ENCODE measurements at regions not wholly inside any gene's neighbourhood (a gene's known extent, or its start where the extent isn't known, plus 50 kb on each side); places are given as distances from the start of the nearest gene placed in this dataset.

- no peak for DNase-seq (ENCODE audit: low spot score)
These were observed 222.3 kb downstream of the SNX10 start for GRCh38 chr7:26513948-26514347.

DNA sequence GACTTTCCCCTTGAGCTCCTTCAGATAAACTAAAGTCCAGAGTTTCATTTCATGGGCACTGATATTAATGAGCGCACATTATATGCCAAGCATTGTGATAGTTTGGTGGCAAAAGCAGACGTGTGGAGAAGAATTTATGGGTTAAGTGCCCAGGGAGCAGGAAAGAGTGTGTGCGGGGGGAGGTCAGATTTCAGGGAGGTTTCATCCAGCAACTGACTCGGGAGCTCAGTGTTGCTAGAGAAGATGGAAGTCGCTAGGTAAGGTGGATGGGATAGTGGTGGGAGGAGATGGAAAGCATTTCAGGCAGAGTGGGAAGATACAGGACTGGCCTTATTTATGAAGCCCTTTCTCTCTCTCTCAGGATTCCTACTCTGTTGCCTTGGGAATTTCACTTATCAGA lies 223.0 kb downstream of the SNX10 start:
- DNase-seq (ENCODE audit: low spot score), result no peak

DNA sequence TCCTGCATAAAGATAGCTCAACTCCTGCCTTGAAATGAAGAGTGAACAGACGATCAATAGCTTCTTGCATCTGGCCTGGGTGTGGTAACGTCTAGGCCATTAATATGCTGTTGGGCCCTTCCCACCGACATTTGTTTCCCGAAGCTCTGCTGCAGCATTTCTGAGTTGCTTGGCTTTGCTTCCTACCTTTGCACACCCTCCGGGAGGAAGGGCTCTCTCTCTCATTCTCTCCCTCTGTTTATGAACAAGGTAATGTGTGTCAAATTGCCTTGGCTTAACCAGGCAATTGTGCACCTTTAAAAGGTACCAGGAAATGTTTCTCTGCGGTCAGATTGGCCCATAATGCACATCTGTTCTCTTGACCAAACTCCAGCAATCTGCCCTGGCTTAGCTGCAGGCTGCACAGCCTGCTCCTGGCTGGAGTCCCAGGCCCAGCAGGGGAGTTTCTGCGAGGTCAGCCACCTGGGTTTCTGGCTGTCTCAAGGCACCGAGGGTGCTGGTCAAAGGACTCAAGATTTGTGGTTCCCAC lies 223.7 kb downstream of the SNX10 start:
- DNase-seq (ENCODE audit: low spot score), result peak; percentile 92

DNA sequence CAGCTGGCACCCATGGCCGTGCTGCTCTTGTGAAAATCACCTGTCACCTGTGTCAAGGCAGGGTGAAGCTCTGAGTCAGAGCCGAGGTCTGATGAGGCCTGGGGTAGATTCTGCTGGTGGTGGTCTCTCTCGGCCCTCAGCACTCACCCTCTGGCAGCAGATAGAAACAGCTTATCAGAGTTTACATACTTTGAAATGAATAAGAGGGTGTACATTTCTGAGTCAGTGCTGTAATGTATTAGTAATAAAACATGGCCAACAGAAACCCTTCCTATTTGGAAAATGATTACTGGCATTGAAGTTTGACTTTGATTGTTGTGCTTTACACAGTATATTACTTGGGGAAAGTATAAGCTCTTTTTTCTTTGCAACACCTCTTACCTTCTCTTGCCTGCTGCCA lies 228.8 kb downstream of the SNX10 start:
- no peak for DNase-seq (ENCODE audit: low spot score)

DNA sequence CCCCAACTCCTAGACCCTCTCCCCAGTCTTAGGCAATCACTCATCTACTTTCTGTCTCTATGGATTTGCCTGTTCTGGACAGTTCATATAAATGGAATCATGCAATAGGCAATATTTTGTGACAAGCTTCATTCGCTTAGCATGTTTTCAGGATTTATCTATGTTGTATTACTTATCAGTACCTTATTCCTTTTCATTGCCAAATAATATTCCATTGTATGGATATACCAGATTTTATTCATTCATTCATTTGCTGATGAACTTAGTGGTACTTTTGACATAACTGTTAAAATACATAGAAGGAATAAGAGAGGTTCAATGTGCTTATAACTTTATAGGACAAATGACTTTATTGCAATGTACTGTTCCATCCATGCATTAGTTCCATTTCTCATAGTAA lies 231.0 kb downstream of the SNX10 start:
- no peak for DNase-seq (ENCODE audit: low spot score)

- DNase-seq (ENCODE audit: low spot score), result no peak
These were observed 234.0 kb downstream of the SNX10 start for GRCh38 chr7:26525398-26526264.

GRCh38 chr7:26526265-26526587 lies 234.6 kb downstream of the SNX10 start:
- no peak for DNase-seq (ENCODE audit: low spot score)

DNA sequence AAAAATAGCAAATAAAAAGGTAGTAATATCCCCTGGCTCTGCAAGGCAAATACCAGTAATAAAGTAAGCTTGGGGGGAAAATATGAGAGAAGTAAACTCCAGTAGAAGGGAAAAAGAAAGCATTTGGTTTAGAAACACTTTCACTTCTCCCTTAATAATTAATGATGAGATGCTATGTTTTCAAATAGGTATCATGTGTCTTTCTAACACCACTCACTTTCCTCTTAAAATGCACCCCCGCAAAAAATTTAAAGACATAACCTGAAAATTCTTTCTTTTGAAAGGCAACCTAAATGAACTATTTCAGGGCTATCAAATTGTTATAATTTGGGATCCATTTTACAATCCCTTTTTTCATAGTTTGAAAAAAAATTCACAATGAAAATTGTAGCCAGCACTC lies 240.3 kb downstream of the SNX10 start:
- no peak for DNase-seq (ENCODE audit: low spot score)

- no peak for DNase-seq (ENCODE audit: low spot score)
These were observed 240.8 kb downstream of the SNX10 start for GRCh38 chr7:26532471-26532870.

DNA sequence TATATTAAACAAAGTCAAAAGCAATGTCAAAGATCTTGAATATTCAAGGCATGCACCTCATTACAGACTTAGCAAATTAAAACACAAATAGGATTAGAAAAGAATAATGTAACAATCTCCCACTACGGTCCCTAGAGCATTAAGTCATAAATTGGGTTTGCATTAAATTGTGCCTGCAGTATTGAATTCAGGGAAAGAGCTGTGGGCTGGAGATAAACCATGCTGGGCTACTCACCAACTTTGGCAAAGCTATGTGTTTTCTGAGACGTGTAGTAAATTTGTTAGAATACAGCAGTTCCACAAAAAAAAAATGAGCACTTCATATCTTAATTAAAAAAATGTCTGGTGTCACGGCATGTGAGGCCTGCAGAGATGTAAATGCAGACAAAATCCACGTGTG lies 241.6 kb downstream of the SNX10 start:
- DNase-seq (ENCODE audit: low spot score), result no peak

DNA sequence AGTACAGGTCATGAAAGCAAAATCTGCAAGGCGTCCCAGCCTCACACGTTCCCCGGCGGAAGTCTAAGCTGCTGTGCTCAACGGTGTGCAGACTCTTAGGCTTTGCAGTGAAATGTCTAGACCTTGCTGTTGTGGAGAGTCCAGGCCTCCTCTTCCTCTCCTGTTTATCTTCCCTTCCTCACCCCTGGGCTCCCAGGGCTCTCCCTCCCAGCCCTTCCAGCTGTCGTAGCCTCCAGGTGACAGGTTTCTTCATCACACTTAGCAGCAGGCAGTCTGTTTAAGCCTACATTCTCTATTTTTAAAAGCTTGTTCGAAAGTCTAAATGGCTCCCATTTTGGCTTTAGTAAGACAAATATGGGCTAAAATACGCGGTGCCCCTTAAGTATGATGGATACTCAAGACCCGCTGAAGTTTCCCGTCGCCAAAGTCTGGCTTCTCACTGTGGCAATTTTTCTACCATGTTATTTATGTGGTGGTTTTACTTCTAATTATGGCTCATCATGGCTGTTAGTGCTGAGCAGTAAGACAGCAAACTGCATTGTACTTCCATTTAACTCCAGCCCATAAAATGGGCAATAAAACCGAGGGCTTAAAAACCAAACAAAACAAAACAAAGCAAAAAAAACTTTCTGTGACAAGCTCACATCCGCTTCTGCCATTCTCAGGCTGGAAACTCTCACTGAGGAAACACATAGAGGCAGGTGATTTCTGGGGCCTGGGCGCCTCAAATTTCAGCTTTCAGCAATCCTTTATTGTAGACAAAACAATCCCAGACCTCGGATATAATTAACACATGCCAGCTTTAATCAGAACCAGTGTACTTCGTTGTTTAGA lies 243.2 kb downstream of the SNX10 start:
- peak; percentile 90 for DNase-seq (ENCODE audit: low spot score)

- DNase-seq (ENCODE audit: low spot score), result no peak
These were observed 243.9 kb downstream of the SNX10 start for GRCh38 chr7:26535483-26536007.

- DNase-seq (ENCODE audit: low spot score), result no peak
These were observed 246.6 kb downstream of the SNX10 start for GRCh38 chr7:26538216-26538615.

DNA sequence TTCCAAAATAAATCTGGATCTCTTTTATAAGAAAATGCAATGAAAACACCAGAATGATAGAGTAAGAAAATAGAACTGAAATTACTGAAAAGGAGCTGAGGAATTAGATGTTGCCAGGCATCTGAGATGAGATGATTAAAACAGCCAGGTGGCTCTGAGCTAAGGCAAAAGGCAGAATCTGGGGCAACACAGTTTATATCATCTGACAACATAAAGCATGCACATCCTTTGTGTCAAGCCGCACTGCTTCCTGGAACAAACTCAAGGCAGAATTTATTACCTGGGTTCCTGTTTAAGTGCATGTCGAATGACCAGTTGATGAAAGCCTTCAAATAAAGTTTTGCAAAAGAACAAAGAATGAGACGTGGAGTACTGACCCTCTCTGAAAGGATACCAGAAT lies 247.0 kb downstream of the SNX10 start:
- no peak for DNase-seq (ENCODE audit: low spot score)

GRCh38 chr7:26543340-26543739 lies 251.7 kb downstream of the SNX10 start:
- DNase-seq (ENCODE audit: low spot score), result no peak

GRCh38 chr7:26543951-26544350 lies 252.3 kb downstream of the SNX10 start:
- DNase-seq (ENCODE audit: low spot score), result no peak

- DNase-seq (ENCODE audit: low spot score), result no peak
These were observed 254.9 kb downstream of the SNX10 start for GRCh38 chr7:26546508-26547053.

DNA sequence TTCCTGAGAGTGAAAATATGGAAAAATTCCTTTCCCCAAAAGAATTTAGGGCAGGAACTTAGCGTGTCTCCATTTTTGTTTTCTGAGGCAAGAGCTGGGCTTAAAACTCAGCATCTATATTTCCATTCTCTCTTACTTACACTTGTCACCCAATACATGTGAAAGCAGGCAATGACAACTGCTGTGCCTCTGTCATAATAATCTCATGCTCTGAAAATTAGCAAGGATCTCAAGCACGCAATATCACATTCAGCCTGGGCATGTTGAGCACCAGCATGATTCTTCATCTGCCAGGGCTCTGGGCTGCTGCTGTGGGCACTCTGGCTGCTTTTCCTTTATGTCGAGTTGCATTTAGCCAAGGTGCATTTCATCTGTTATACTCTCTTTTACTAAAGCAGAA lies 255.5 kb downstream of the SNX10 start:
- DNase-seq (ENCODE audit: low spot score), result no peak

DNA sequence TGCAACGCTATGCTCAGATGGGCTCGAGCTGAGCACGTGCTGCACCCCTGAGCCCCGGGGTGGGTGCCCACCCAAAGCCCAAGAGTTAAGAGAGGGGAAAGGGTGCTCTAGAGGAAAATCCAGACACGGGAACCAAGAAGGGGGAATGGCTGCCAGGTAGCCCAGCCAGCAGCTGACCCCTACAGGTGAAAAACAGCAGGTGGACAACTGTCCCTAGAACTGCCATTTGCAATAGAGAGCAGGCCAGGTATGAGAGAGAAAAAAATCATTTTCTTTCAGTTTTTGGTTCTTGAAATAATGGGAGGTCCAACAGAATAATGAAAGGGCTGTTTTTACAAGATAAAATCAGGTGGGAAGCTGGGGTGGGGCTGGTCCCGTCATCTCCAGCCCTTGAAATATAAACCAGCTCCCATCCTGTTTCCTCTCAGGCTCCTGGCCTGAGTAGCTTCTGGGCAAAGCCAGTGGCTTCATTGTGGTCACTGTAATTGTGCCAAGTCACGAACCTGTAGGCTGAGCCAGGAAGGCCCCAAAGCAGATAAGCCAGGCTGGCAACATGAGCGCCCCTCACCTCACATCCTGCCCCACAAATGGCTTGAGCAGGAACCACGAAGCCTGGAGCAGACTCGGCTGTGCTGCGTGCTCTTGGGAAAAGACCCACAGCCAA lies 257.8 kb downstream of the SNX10 start:
- peak; percentile 100 for DNase-seq (ENCODE audit: low spot score)

GRCh38 chr7:26550492-26550891 lies 258.8 kb downstream of the SNX10 start:
- no peak for DNase-seq (ENCODE audit: low spot score)

DNA sequence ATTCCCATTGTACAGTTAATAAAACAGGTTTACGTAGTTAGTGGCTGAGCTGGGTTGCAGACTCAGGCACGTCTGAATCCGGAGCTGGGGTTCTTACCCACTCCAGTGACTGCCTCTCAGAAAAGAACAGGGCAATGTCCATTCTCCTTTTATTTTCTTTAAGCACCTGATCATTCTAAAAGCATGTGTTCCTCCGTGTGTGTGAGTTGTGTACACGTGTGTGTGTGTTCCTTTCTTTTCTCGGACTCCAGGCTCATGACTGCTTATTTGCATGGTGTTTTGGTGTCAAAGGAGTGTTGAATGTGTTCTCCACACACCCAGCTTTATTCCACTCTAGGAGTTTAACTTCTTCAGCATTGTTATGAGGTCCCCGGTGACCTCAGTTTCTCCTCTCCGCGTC lies 260.1 kb downstream of the SNX10 start:
- no peak for DNase-seq (ENCODE audit: low spot score)

DNA sequence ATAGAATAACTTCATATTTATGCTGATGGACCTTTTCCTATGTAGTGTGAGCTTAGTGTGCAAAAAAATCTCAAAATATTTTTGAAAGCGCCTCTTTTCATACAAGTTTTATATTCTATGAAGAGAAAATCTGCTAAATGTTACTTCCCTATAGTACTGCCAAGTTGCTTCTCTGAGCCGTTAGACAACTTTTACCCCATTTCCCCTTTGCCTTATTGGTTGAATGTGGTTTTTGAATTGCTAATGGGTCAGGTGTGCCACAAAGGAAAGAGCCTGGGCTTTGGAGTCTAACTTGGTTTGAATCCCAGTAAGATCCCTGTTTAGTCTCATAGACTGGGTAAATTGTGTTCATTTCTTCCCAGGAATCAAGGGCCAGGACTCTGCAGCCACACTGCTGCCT lies 261.5 kb downstream of the SNX10 start:
- DNase-seq (ENCODE audit: low spot score), result no peak
